HUES48 (cell line): ENCODE measurements at regions not wholly inside any gene's neighbourhood (a gene's known extent, or its start where the extent isn't known, plus 50 kb on each side); places are given as distances from the start of the nearest gene placed in this dataset.

Experiments used
- H3K27ac ChIP-seq: one replicate; pipeline ENCODE4 v1.7.0; 2013; ENCODE audit warnings: low read depth, low read length, inconsistent platforms
- H3K27me3 ChIP-seq: 2 replicates; pipeline ENCODE4 v1.6.1; 2013; ENCODE audit warnings: mild to moderate bottlenecking, low read length; ENCODE audit not compliant: control insufficient read depth, insufficient read depth
- H3K36me3 ChIP-seq: 2 replicates; pipeline ENCODE4 v1.6.1; 2013; ENCODE audit warnings: low read length; ENCODE audit not compliant: control insufficient read depth, insufficient read depth
- H3K4me1 ChIP-seq: 2 replicates; pipeline ENCODE4 v1.6.1; 2013; ENCODE audit warnings: mild to moderate bottlenecking, low read length; ENCODE audit not compliant: control insufficient read depth, insufficient read depth
- H3K4me3 ChIP-seq: 2 replicates; pipeline ENCODE4 v1.5.1; 2013; ENCODE audit warnings: mild to moderate bottlenecking, low read depth, low read length
- H3K9ac ChIP-seq: 2 replicates; pipeline ENCODE4 v1.6.1; 2013; ENCODE audit warnings: mild to moderate bottlenecking, low read depth, low read length, moderate library complexity
- H3K9me3 ChIP-seq: 2 replicates; pipeline ENCODE4 v1.6.1; 2013; ENCODE audit warnings: low read length; ENCODE audit not compliant: control insufficient read depth, insufficient read depth

DNA sequence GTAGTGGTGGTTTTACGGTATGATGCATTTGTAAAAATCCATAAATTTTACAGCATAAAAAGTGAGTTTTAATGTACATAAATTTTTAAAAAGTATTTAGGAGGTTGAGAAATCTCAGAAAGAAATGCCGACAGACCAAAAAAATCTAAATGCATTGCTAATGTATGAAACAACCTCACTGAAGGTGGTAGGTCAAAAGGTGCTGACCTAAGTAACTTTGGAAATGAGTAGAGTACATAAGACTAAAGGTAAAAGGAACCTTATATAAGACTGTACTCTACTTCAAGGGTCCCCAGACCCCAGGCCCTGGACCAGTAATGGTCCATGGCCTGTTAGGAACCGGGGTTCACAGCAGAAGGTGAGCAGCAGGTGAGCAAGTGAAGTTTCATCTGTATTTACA lies 163.4 kb downstream of the COL6A3 start:
- no peak overlapping the region for H3K27ac ChIP-seq
- H3K36me3 ChIP-seq, result no peaks in the 10 kb centered on the region

DNA sequence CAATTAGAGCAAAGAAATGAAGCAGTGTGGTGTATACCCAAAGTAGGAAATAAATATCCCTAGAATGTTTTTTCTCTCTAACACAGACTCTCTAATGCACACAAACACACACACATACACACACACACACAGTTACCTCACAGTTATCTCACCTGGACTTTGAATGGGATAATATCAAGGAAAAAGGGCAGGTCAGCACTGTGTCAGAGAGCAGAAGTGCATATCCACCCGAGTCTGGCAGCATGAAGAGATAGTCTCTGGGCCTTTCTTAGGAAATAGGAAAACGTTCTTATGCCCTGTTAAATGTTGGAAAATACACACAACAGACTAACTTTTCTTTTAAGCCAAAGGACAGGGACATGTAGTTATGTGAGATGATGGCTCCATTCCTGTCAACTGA lies 162.0 kb downstream of the COL6A3 start:
- Histone ChIP-seq H3K4me1 (no peaks in the 10 kb centered on the region), H3K9ac (no peak overlapping the region), H3K4me3 (no peak overlapping the region), H3K9me3 (no peaks in the 10 kb centered on the region), H3K36me3 (no peaks in the 10 kb centered on the region), H3K27ac (no peak overlapping the region), H3K27me3 (no peaks in the 10 kb centered on the region)

More for the DNA sequence above, 163.4 kb downstream of the COL6A3 start:
- H3K27me3 ChIP-seq, result no peaks in the 10 kb centered on the region
- H3K9ac ChIP-seq, result no peak overlapping the region
- H3K4me3 ChIP-seq, result no peak overlapping the region
- H3K4me1 ChIP-seq, result no peaks in the 10 kb centered on the region
- H3K9me3 ChIP-seq, result no peaks in the 10 kb centered on the region

DNA sequence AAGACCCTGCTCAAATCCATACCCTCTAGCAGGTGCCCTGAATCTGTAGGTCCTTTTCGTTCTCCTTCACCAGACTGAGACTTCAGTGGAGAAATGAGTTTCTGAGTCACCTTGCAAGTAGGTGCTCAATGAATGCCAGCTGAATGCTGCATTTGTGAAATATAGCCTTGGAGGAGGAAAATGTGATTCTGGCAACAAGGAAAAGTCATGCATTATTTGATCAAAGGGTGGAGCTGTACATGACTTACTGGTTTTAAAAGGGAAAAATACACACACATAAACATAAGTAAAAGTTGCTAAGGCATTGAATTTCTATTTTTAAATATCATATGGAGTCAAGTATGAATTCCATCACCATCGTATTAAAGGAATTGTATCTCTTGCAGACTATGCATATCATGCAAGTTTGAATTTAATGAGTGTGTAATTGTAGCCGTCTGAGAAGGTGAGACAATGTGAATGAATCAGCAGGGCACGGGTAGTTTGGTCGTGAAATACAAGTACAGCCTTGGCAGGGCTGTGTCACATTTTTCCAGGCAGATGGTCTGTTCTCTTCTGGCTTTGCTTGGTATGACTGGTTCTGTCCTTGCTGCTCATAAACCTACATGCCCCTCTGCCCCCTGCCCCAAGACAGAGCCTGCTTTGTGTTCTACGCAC lies 160.8 kb downstream of the COL6A3 start:
- no peaks in the 10 kb centered on the region for H3K36me3 ChIP-seq
- H3K4me1 ChIP-seq, result no peaks in the 10 kb centered on the region
- H3K27me3 ChIP-seq, result no peaks in the 10 kb centered on the region
- no peak overlapping the region for H3K9ac ChIP-seq
- H3K4me3 ChIP-seq, result no peak overlapping the region
- H3K27ac ChIP-seq, result no peak overlapping the region
- H3K9me3 ChIP-seq, result no peaks in the 10 kb centered on the region

DNA sequence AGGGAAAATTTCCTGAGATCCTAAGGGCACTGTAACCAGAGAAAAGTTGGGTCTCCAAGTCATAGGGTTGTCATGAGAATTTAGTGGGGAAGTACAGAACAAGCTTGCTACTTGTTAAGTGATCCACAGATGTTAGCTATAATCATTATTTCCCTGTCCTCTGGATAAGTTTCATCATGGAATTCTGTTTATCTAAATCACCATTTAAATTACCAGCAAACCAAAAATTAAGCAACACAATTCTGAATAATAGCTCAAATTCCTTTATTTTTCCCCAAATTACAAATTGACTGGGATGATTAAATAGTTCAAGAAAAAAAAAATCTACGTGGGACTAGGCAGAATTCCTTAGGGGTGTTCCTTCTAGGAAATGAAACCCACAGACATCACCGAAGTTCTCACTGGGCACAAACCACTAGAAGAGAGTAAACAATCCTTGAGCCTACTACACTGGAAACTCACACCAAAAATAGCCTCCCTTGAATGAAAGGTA lies 159.5 kb downstream of the COL6A3 start:
- H3K9me3 ChIP-seq, result no peaks in the 10 kb centered on the region
- H3K27me3 ChIP-seq, result no peaks in the 10 kb centered on the region
- H3K4me1 ChIP-seq, result no peaks in the 10 kb centered on the region
- H3K9ac ChIP-seq, result no peak overlapping the region
- no peak overlapping the region for H3K4me3 ChIP-seq
- no peak overlapping the region for H3K27ac ChIP-seq
- H3K36me3 ChIP-seq, result no peaks in the 10 kb centered on the region

DNA sequence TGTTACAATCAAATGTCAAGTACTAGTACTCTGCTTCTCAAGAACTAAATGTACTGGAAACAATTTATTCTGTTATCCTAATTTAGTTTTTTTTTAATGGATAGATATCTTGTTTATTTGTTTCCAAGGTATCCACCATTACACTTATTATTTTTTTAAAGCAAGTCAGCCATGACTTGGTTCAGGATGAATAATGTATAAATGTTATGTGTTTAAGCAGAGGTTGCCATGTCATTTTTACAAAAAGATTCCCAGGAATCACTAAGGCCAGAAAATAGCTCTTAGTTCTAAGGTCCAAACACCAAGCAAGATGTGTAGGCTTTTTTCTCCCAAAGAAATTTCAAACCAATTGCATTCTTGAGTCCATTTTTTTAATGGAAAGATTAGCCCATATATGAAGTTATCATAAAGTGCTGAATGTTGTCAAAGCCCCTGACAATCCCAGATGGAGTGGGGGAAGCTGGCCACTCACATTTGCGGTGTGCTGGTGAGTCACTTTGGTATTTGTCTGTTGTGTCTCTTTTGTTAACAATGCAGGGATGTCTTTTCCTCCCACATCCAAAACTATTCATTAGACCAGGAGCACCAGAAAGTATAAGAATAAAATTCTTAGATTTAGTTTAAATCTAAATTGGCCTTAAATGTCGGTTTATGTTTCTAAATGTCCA lies 158.9 kb downstream of the COL6A3 start:
- Histone ChIP-seq H3K4me3 (no peak overlapping the region), H3K4me1 (no peaks in the 10 kb centered on the region), H3K36me3 (no peaks in the 10 kb centered on the region), H3K27me3 (no peaks in the 10 kb centered on the region), H3K27ac (no peak overlapping the region), H3K9ac (no peak overlapping the region), H3K9me3 (no peaks in the 10 kb centered on the region)

DNA sequence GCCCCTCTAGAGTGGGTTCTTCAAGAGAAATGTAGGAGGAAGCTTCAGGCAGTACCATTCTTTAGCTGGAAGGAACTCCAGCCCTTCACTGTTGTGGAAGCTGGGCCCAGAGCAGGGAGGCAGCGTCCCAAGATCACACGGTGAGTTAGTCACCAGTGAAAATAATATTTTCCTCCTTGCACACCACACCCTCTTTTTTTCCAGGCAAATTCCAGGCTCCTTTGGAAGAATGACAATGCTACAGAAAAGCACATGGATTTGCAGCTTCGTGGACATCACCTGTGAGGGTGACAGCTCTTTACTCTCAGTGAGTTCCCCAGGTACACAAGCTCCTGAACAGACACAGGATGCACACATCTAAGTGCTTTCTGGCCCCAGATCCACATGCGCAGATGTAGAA lies 157.1 kb downstream of the COL6A3 start:
- Histone ChIP-seq H3K4me3 (no peak overlapping the region), H3K9me3 (no peaks in the 10 kb centered on the region), H3K4me1 (no peaks in the 10 kb centered on the region), H3K9ac (no peak overlapping the region), H3K36me3 (no peaks in the 10 kb centered on the region), H3K27me3 (no peaks in the 10 kb centered on the region), H3K27ac (no peak overlapping the region)

DNA sequence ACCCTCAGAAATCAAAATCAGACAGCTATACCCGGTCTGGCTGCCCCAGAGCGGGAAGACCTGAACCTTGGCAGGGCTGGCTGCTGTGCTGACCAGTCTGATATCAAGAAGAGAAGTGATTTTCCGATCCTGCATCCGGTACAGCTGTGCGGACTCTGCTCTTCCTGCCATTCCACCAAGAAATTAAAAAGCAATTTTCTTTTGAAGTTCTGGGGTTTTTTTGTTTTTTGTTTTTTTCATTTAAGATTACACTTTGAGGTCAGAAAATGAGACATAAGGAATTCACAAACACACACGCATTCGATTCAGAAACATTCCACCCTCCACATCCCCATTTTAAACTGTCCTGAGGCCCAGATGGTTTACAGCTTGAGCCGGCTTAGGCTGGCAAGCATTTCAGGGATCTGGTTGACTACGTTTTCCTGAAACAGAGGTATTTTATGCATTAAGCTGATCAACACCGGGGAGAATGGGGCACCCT lies 156.5 kb downstream of the COL6A3 start:
- H3K4me1 ChIP-seq, result no peaks in the 10 kb centered on the region
- no peak overlapping the region for H3K4me3 ChIP-seq
- H3K27ac ChIP-seq, result no peak overlapping the region
- no peak overlapping the region for H3K9ac ChIP-seq
- no peaks in the 10 kb centered on the region for H3K27me3 ChIP-seq
- H3K36me3 ChIP-seq, result no peaks in the 10 kb centered on the region
- H3K9me3 ChIP-seq, result no peaks in the 10 kb centered on the region

DNA sequence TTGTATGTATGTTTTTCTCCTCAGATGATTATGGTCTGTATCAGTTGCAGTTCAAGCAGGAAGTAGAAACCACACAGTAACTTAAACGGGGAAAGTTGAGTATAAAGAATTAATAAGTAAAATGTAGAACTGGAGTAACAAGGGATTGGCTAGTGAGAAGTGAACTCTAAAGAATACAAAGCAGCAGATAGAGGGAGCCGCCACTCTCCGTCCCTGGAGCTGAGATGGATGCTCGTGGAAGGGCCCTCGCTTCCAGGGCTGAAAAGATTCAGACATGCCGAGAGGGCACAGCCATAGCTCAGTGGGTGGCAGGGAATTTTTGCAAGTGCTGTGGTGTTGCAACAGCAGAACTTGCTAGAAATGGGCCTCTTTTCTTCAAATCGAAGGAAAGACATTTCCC lies 155.8 kb downstream of the COL6A3 start:
- no peak overlapping the region for H3K9ac ChIP-seq
- H3K4me3 ChIP-seq, result no peak overlapping the region
- H3K27me3 ChIP-seq, result no peaks in the 10 kb centered on the region
- H3K27ac ChIP-seq, result no peak overlapping the region
- H3K4me1 ChIP-seq, result no peaks in the 10 kb centered on the region
- H3K36me3 ChIP-seq, result no peaks in the 10 kb centered on the region
- H3K9me3 ChIP-seq, result no peaks in the 10 kb centered on the region

DNA sequence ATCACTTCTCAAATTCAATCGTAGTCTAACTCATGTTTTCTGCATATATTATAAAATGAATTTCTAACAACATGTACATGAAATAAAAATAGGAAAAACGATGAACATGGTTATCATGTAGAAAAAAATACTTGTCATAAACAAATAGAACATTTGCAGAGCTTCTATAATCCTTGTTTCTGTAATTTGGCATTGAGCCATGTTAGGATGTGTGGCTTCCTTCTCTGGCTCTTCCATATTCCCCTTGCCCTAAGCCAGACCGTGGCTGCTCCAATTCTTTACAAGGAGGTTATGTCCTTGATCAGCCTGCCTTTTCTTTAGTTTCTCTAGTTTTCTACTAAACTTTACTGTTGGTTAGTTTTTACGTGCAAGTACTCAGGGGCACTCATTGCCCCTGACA lies 155.3 kb downstream of the COL6A3 start:
- no peak overlapping the region for H3K9ac ChIP-seq
- no peaks in the 10 kb centered on the region for H3K36me3 ChIP-seq
- no peak overlapping the region for H3K27ac ChIP-seq
- H3K27me3 ChIP-seq, result no peaks in the 10 kb centered on the region
- H3K4me1 ChIP-seq, result no peaks in the 10 kb centered on the region
- no peaks in the 10 kb centered on the region for H3K9me3 ChIP-seq
- H3K4me3 ChIP-seq, result no peak overlapping the region

DNA sequence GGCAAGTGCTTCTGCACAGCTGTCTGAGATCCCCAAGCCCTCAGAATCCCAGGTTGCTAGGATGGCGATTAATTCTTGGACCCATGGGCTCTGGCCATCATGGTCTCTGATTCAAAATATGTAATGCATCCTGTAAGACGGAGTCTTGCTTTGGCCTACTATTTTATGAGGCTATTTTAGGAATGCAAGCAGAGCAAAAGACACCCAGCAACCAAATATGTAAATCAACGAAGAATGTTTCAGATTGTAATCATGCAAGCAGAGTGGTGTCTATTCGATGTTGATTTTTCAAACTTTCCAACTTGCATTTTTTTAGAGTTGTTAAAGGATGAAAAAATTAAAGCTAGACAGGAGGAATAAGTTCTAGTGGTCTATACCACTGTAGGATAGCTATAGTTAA lies 154.8 kb downstream of the COL6A3 start:
- no peak overlapping the region for H3K27ac ChIP-seq
- H3K4me1 ChIP-seq, result no peaks in the 10 kb centered on the region

DNA sequence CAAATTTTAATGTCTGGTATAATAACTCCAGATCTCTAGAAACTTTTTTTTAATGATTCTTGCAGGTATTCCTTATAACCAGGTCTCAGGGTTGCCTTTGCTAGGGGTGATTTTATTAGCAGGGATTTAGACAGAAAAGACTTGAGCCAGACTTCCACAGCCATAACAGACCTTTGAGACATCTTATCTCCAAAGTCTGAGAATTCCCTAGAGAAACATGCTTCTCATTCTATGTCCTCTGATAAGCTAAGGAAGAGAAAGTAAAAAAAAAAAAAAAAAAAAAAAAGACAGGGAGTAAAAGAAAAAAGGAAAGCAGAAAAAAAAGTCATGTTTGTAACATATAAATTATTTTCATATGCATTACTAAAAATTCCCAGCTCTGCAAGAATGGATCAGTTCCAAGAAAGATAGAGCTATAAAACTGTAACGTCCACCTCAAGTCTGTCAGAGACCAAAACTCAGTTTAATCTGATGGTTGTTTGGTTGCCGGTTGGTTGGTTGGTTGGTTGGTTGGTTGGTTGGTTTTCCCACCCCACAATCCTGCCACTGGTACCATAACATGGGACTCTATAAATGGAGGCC lies 153.8 kb downstream of the COL6A3 start:
- Histone ChIP-seq H3K4me3 (no peak overlapping the region), H3K27me3 (no peaks in the 10 kb centered on the region), H3K36me3 (no peaks in the 10 kb centered on the region), H3K4me1 (no peaks in the 10 kb centered on the region), H3K27ac (no peak overlapping the region), H3K9me3 (no peaks in the 10 kb centered on the region), H3K9ac (no peak overlapping the region)

More for the DNA sequence above, 154.8 kb downstream of the COL6A3 start:
- no peaks in the 10 kb centered on the region for H3K9me3 ChIP-seq
- H3K9ac ChIP-seq, result no peak overlapping the region
- H3K36me3 ChIP-seq, result no peaks in the 10 kb centered on the region
- no peaks in the 10 kb centered on the region for H3K27me3 ChIP-seq
- no peak overlapping the region for H3K4me3 ChIP-seq
